Neural cell (in vitro differentiated cells): ENCODE measurements at regions not wholly inside any gene's neighbourhood (a gene's known extent, or its start where the extent isn't known, plus 50 kb on each side); places are given as distances from the start of the nearest gene placed in this dataset.

Source experiments
- H2AFZ ChIP-seq: fragments of 200-600, 300-800 bp; sonication (generic), shearing (Covaris generic); 2 replicates; pipeline ENCODE4 v1.6.0; 2014; ENCODE audit warnings: low read depth, mild to moderate bottlenecking, antibody characterized with exemption, low read length, moderate library complexity
- H3F3A ChIP-seq: fragments of 200-600 bp; shearing (Covaris generic); 2 replicates; pipeline ENCODE4 v1.6.1; 2016; ENCODE audit warnings: mild to moderate bottlenecking, moderate library complexity, mixed read lengths, antibody characterized with exemption, low read length; ENCODE audit not compliant: insufficient read depth, poor library complexity, severe bottlenecking
- H3K27ac ChIP-seq: fragments of 200-600, 300-800 bp; sonication (generic), shearing (Covaris generic); 2 replicates; pipeline ENCODE4 v1.5.1; 2014; ENCODE audit warnings: mild to moderate bottlenecking, low read length, moderate library complexity
- H3K27me3 ChIP-seq: fragments of 300-800, 200-600 bp; sonication (generic), shearing (Covaris generic); 2 replicates; pipeline ENCODE4 v1.6.0; 2014; ENCODE audit warnings: mild to moderate bottlenecking, low read depth, low read length, moderate library complexity; ENCODE audit not compliant: insufficient read depth
- H3K36me3 ChIP-seq: fragments of 300-800, 200-600 bp; sonication (generic), shearing (Covaris generic); 2 replicates; pipeline ENCODE4 v1.5.1; 2014; ENCODE audit warnings: mild to moderate bottlenecking, antibody characterized with exemption, low read length, moderate library complexity; ENCODE audit not compliant: insufficient read depth
- H3K4me2 ChIP-seq: fragments of 300-800, 200-600 bp; sonication (generic), shearing (Covaris generic); 2 replicates; pipeline ENCODE4 v1.6.0; 2014; ENCODE audit warnings: mild to moderate bottlenecking, low read length
- H3K4me3 ChIP-seq: fragments of 300-800, 200-600 bp; sonication (generic), shearing (Covaris generic); 2 replicates; pipeline ENCODE4 v1.5.1; 2014; ENCODE audit warnings: mild to moderate bottlenecking, low read length, moderate library complexity
- H3K79me2 ChIP-seq: fragments of 200-600 bp; shearing (Covaris generic); replicated peaks from 2 replicates; pipeline ENCODE4 v1.6.0; 2014; ENCODE audit warnings: mild to moderate bottlenecking, low read length, moderate library complexity; ENCODE audit not compliant: insufficient read depth
- H3K9ac ChIP-seq: fragments of 300-800, 200-600 bp; sonication (generic), shearing (Covaris generic); 2 replicates; pipeline ENCODE4 v1.6.1; 2016; ENCODE audit warnings: mild to moderate bottlenecking, low read length, mixed read lengths
- H3K9me2 ChIP-seq: fragments of 200-600 bp; shearing (Covaris generic); 2 replicates; pipeline ENCODE4 v1.6.1; 2016; ENCODE audit warnings: mild to moderate bottlenecking, low read length, mixed read lengths; ENCODE audit not compliant: insufficient read depth
- H3K9me3 ChIP-seq: fragments of 200-600, 300-800 bp; sonication (generic), shearing (Covaris generic); 2 replicates; pipeline ENCODE4 v1.6.1; 2016; ENCODE audit warnings: mild to moderate bottlenecking, mixed run types, low read length, moderate library complexity, mixed read lengths
- H4K20me1 ChIP-seq: fragments of 200-600 bp; shearing (Covaris generic); 2 replicates; pipeline ENCODE4 v1.6.1; 2016; ENCODE audit warnings: mild to moderate bottlenecking, mixed run types; ENCODE audit not compliant: insufficient read depth
- EP300 ChIP-seq: fragments of 450-650 bp; conservative IDR thresholded peaks from 2 replicates; pipeline ENCODE4 v1.6.1; 2014; ENCODE audit warnings: antibody characterized with exemption, mild to moderate bottlenecking, moderate library complexity; ENCODE audit not compliant: poor library complexity, severe bottlenecking
- EZH2 ChIP-seq: fragments of 200-600, 300-800 bp; shearing (Covaris generic), sonication (generic); IDR thresholded peaks from 2 replicates; pipeline ENCODE4 v1.6.1; 2014; ENCODE audit warnings: antibody characterized with exemption, low read length, borderline replicate concordance, mild to moderate bottlenecking; ENCODE audit not compliant: insufficient read depth, poor library complexity, severe bottlenecking
- POLR2AphosphoS5 ChIP-seq: IDR thresholded peaks from 2 replicates; pipeline ENCODE4 v1.6.1; 2012
- RAD21 ChIP-seq: fragments of 450-650 bp; conservative IDR thresholded peaks from 2 replicates; pipeline ENCODE4 v1.6.1; 2014; ENCODE audit warnings: antibody characterized with exemption, mild to moderate bottlenecking, moderate library complexity
- SMC3 ChIP-seq: fragments of 450-650 bp; conservative IDR thresholded peaks from 2 replicates; pipeline ENCODE4 v1.6.1; 2014; ENCODE audit warnings: antibody characterized with exemption, mild to moderate bottlenecking, moderate library complexity; ENCODE audit not compliant: poor library complexity
- TAF1 ChIP-seq: IDR thresholded peaks from 2 replicates; pipeline ENCODE4 v1.6.1; 2012; ENCODE audit warnings: low read depth
- TF ChIP-seq, protein P1 (sequence below): fragments of 450-650 bp; IDR thresholded peaks from 2 replicates; pipeline ENCODE4 v1.5.1; 2014; ENCODE audit warnings: antibody characterized with exemption, mild to moderate bottlenecking, moderate library complexity; ENCODE audit not compliant: poor library complexity, severe bottlenecking
- TF ChIP-seq, protein P2 (sequence below): IDR thresholded peaks from 2 replicates; pipeline ENCODE4 v1.6.1; 2012; ENCODE audit warnings: borderline replicate concordance

DNA sequence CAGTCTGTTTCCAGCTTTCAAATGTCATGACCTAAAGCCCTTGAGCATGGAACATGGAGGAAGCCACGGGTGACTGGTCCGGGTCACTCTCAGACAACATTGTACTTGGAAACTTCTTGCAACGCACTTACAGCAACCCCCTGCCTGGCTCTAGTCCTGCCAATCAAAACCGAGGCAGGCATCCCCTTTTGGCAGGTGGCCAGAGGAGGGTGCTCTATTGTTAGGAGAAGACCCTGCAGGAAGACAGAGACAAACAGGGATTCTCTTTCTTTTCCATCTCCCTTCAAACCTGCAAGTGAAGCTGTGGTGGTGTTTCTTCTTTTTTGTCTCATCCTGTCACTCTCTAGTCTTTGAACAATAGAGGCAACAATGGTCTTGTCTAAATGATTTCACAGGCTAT lies 667.2 kb downstream of the ZEB2 start:
- no peak overlapping the region for H3K27ac ChIP-seq
- H3K4me3 ChIP-seq: no peak overlapping the region
- H4K20me1 ChIP-seq: no peaks in the 10 kb centered on the region
- TF ChIP-seq, protein P1, sequence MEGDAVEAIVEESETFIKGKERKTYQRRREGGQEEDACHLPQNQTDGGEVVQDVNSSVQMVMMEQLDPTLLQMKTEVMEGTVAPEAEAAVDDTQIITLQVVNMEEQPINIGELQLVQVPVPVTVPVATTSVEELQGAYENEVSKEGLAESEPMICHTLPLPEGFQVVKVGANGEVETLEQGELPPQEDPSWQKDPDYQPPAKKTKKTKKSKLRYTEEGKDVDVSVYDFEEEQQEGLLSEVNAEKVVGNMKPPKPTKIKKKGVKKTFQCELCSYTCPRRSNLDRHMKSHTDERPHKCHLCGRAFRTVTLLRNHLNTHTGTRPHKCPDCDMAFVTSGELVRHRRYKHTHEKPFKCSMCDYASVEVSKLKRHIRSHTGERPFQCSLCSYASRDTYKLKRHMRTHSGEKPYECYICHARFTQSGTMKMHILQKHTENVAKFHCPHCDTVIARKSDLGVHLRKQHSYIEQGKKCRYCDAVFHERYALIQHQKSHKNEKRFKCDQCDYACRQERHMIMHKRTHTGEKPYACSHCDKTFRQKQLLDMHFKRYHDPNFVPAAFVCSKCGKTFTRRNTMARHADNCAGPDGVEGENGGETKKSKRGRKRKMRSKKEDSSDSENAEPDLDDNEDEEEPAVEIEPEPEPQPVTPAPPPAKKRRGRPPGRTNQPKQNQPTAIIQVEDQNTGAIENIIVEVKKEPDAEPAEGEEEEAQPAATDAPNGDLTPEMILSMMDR: peak; percentile 20
- TF ChIP-seq SMC3 (no peak), EP300 (peak; percentile 30), POLR2AphosphoS5 (no peak)
- TF ChIP-seq, protein P2, sequence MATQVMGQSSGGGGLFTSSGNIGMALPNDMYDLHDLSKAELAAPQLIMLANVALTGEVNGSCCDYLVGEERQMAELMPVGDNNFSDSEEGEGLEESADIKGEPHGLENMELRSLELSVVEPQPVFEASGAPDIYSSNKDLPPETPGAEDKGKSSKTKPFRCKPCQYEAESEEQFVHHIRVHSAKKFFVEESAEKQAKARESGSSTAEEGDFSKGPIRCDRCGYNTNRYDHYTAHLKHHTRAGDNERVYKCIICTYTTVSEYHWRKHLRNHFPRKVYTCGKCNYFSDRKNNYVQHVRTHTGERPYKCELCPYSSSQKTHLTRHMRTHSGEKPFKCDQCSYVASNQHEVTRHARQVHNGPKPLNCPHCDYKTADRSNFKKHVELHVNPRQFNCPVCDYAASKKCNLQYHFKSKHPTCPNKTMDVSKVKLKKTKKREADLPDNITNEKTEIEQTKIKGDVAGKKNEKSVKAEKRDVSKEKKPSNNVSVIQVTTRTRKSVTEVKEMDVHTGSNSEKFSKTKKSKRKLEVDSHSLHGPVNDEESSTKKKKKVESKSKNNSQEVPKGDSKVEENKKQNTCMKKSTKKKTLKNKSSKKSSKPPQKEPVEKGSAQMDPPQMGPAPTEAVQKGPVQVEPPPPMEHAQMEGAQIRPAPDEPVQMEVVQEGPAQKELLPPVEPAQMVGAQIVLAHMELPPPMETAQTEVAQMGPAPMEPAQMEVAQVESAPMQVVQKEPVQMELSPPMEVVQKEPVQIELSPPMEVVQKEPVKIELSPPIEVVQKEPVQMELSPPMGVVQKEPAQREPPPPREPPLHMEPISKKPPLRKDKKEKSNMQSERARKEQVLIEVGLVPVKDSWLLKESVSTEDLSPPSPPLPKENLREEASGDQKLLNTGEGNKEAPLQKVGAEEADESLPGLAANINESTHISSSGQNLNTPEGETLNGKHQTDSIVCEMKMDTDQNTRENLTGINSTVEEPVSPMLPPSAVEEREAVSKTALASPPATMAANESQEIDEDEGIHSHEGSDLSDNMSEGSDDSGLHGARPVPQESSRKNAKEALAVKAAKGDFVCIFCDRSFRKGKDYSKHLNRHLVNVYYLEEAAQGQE: no peak
- no peaks in the 10 kb centered on the region for H3K27me3 ChIP-seq
- no peak overlapping the region for H3K4me2 ChIP-seq
- no peak overlapping the region for H3K9ac ChIP-seq
- no peaks in the 10 kb centered on the region for H3K9me2 ChIP-seq
- H3K79me2 ChIP-seq: no peaks in the 10 kb centered on the region
- H3F3A ChIP-seq: no peaks in the 10 kb centered on the region
- no peaks in the 10 kb centered on the region for H3K36me3 ChIP-seq
- H2AFZ ChIP-seq: no peak overlapping the region
- no peaks in the 10 kb centered on the region for H3K9me3 ChIP-seq

DNA sequence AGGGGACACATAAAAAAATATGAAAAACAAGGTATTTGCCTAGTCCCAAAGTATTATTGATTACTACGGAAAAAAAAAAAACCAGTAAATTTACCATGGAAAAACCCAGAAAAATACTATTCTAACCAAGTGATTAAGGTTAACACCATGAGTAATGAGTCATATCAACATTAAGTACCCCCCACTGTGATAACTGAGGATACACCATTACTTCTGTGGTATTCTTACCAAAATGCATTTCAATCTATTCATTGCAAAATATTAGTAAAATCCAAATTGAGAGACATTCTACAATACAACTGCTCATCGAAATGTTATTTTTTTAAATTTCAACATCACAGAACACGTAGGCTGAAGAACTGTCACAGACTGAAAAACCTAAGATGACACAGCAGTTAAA lies 669.8 kb downstream of the ZEB2 start:
- H3K27ac ChIP-seq: no peak overlapping the region
- H3K9ac ChIP-seq: no peak overlapping the region
- H3K4me2 ChIP-seq: no peak overlapping the region
- H3K36me3 ChIP-seq: no peaks in the 10 kb centered on the region
- H3K9me3 ChIP-seq: no peaks in the 10 kb centered on the region
- no peaks in the 10 kb centered on the region for H3F3A ChIP-seq
- TF ChIP-seq TAF1: no peak
- TF ChIP-seq EP300: no peak
- TF ChIP-seq, protein P1: no peak
- no peak for TF ChIP-seq RAD21
- no peak for TF ChIP-seq EZH2
- TF ChIP-seq, protein P2: no peak
- H4K20me1 ChIP-seq: no peaks in the 10 kb centered on the region
- no peak overlapping the region for H2AFZ ChIP-seq
- no peaks in the 10 kb centered on the region for H3K9me2 ChIP-seq
- H3K4me3 ChIP-seq: no peak overlapping the region
- H3K79me2 ChIP-seq: no peaks in the 10 kb centered on the region
- no peaks in the 10 kb centered on the region for H3K27me3 ChIP-seq
